PC-3 (cell line): ENCODE measurements at regions not wholly inside any gene's neighbourhood (a gene's known extent, or its start where the extent isn't known, plus 50 kb on each side); places are given as distances from the start of the nearest gene placed in this dataset.

Source experiments
- ATAC-seq: fragments of 200-7000 bp; cut with Tn5 transposase; 2 replicates; pipeline ENCODE4 v1.9.1; 2020; ENCODE audit warnings: mild to moderate bottlenecking, moderate library complexity
- BruUV-seq: library from RNA; stranded (reverse); fragments of 400-500 nt; replicated peaks from 2 replicates; lab custom pipeline; 2021; lab: Mats Ljungman, UMichigan
- CTCF ChIA-PET: fragments of 300-600 bp; sonication (Branson Sonifier 250); formaldehyde crosslinking; loops from one replicate; lab custom pipeline; 2022; ENCODE audit warnings: antibody characterized with exemption; lab: Charles Lee
- POLR2A ChIA-PET: fragments of 300-600 bp; sonication (Branson Sonifier 250); formaldehyde crosslinking; loops from one replicate; lab custom pipeline; 2022; ENCODE audit warnings: antibody characterized with exemption; ENCODE audit not compliant: unreplicated experiment; lab: Charles Lee
- DNase-seq: peaks from one replicate; pipeline ENCODE4 v3.0.0-alpha.2; 2015
- H2AFZ ChIP-seq: fragments of 300-600 bp; sonication (generic); 2 replicates; pipeline ENCODE4 v1.6.0; 2016; ENCODE audit warnings: antibody characterized with exemption, low read length
- H3F3A ChIP-seq: fragments of 300-600 bp; sonication (generic); one replicate; pipeline ENCODE4 v1.6.0; 2017; ENCODE audit warnings: antibody characterized with exemption, low read length, control low read depth, mild to moderate bottlenecking; ENCODE audit not compliant: unreplicated experiment
- H3K27ac ChIP-seq: fragments of 300-600 bp; sonication (generic); 2 replicates; pipeline ENCODE4 v1.5.1; 2016; ENCODE audit warnings: mild to moderate bottlenecking, low read length
- H3K27me3 ChIP-seq: fragments of 300-600 bp; sonication (generic); 2 replicates; pipeline ENCODE4 v1.6.1; 2016; ENCODE audit warnings: low read length, mixed read lengths
- H3K36me3 ChIP-seq: fragments of 300-600 bp; sonication (generic); 2 replicates; pipeline ENCODE4 v1.6.1; 2016; ENCODE audit warnings: low read depth, mixed run types, low read length, mixed read lengths
- H3K4me1 ChIP-seq: fragments of 300-600 bp; sonication (generic); 2 replicates; pipeline ENCODE4 v1.5.1; 2016; ENCODE audit warnings: low read length; ENCODE audit not compliant: insufficient read depth
- H3K4me2 ChIP-seq: fragments of 300-600 bp; sonication (generic); 2 replicates; pipeline ENCODE4 v1.6.0; 2016; ENCODE audit warnings: low read length
- H3K4me3 ChIP-seq: fragments of 300-600 bp; sonication (generic); 2 replicates; pipeline ENCODE4 v1.5.1; 2016; ENCODE audit warnings: mild to moderate bottlenecking, low read length, mixed read lengths
- H3K79me2 ChIP-seq: fragments of 300-600 bp; sonication (generic); 2 replicates; pipeline ENCODE4 v1.6.1; 2017; ENCODE audit warnings: low read length, mixed read lengths
- H3K9ac ChIP-seq: fragments of 300-600 bp; sonication (generic); 2 replicates; pipeline ENCODE4 v1.6.0; 2016; ENCODE audit warnings: mild to moderate bottlenecking, low read length
- H3K9me2 ChIP-seq: fragments of 300-600 bp; sonication (generic); replicated peaks from 2 replicates; pipeline ENCODE4 v1.6.1; 2016; ENCODE audit warnings: mixed run types, low read length, mixed read lengths
- H3K9me3 ChIP-seq: fragments of 300-600 bp; sonication (generic); 2 replicates; pipeline ENCODE4 v1.6.1; 2016; ENCODE audit warnings: low read length, mixed read lengths
- H4K20me1 ChIP-seq: fragments of 300-600 bp; sonication (generic); 2 replicates; pipeline ENCODE4 v1.6.1; 2016; ENCODE audit warnings: low read length, mixed read lengths
- EZH2 ChIP-seq: fragments of 300-600 bp; sonication (generic); IDR thresholded peaks from one replicate; pipeline ENCODE4 v1.6.1; 2017; ENCODE audit warnings: antibody characterized with exemption, mild to moderate bottlenecking, low read length; ENCODE audit not compliant: unreplicated experiment
- EZH2phosphoT487 ChIP-seq: fragments of 300-600 bp; sonication (generic); IDR thresholded peaks from 2 replicates; pipeline ENCODE4 v1.6.1; 2018; ENCODE audit warnings: mild to moderate bottlenecking, antibody characterized with exemption, low read length, borderline replicate concordance
- intact Hi-C: fragments of 100-400 bp; cut with micrococcal nuclease; formaldehyde crosslinking; loops from 2 replicates; pipeline ENCODE4 v1.9.0; 2023
- TF ChIP-seq, protein P1 (sequence below): fragments of 300-600 bp; sonication (generic); conservative IDR thresholded peaks from 2 replicates; pipeline ENCODE4 v1.5.1; 2017; ENCODE audit warnings: antibody characterized with exemption, low read depth, mild to moderate bottlenecking, low read length

DNA sequence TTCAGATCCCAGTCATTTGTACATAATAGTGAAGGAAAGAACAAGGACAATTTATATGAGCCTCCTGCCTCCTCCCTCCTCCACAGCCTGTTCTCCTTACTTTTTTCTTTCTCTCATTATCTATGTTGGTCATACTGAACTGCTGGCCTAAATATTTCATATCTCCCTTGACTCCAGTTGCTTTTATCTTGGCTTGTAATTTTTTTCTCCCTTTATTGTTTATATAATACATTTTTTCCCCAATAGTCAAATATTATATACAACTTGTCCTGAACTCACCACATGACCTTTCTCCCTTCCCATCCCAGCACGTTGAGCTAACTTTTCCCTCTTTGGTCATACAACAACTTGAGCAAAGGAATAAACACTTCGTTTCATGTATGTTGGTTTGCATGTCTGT is 752.1 kb downstream of the LTN1 start:
- Histone ChIP-seq H3K9ac (no peak overlapping the region), H3K9me3 (no peaks in the 10 kb centered on the region), H3K27ac (no peak overlapping the region), H3F3A (no peaks in the 10 kb centered on the region), H3K9me2 (no peaks in the 10 kb centered on the region), H3K27me3 (no peaks in the 10 kb centered on the region), H2AFZ (no peak overlapping the region), H3K4me3 (no peak overlapping the region), H4K20me1 (no peaks in the 10 kb centered on the region), H3K4me2 (no peak overlapping the region), H3K4me1 (no peaks in the 10 kb centered on the region), H3K36me3 (no peaks in the 10 kb centered on the region), H3K79me2 (no peaks in the 10 kb centered on the region)
- no TSS peak for BruUV-seq
- ChIA-PET CTCF (no interaction called here), POLR2A (no interaction called here)
- TF ChIP-seq EZH2phosphoT487 (no peak), EZH2 (no peak)
- TF ChIP-seq, protein P1, sequence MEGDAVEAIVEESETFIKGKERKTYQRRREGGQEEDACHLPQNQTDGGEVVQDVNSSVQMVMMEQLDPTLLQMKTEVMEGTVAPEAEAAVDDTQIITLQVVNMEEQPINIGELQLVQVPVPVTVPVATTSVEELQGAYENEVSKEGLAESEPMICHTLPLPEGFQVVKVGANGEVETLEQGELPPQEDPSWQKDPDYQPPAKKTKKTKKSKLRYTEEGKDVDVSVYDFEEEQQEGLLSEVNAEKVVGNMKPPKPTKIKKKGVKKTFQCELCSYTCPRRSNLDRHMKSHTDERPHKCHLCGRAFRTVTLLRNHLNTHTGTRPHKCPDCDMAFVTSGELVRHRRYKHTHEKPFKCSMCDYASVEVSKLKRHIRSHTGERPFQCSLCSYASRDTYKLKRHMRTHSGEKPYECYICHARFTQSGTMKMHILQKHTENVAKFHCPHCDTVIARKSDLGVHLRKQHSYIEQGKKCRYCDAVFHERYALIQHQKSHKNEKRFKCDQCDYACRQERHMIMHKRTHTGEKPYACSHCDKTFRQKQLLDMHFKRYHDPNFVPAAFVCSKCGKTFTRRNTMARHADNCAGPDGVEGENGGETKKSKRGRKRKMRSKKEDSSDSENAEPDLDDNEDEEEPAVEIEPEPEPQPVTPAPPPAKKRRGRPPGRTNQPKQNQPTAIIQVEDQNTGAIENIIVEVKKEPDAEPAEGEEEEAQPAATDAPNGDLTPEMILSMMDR = no peak
- DNase-seq (no peak), ATAC-seq (no peak)
- intact Hi-C loops = no loop called here

DNA sequence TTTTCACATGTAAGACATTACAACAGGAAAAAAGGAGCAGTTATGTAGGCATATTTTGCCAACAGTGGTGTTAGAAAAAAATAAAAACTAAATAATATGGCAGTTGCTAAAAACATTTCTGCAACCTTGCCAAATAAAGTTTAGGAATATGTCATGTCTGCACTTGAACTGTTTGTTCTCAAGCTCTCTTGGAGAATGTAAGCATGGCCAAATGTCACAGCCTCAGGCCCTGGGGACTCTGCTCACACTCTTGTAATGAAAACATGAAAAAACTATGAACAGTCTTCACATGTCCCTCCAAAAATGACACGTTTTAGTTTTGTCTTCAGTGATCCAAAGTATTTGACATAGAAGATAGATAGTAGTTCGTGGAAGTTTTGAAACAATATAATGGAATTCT is 753.3 kb downstream of the LTN1 start:
- H3K36me3 ChIP-seq = no peaks in the 10 kb centered on the region
- H3K27me3 ChIP-seq = no peaks in the 10 kb centered on the region
- DNase-seq = no peak
- no peak overlapping the region for H3K4me3 ChIP-seq
- H3K9me2 ChIP-seq = no peaks in the 10 kb centered on the region
- no peak for ATAC-seq
- ChIA-PET CTCF (no interaction called here), POLR2A (interaction anchor here (0.7 kb wide), 1 partner anchor 319 kb away, joined by 3 read pairs; no protein-coding TSS in a partner anchor)
- H3K9ac ChIP-seq = no peak overlapping the region
- H4K20me1 ChIP-seq = no peaks in the 10 kb centered on the region
- H3K27ac ChIP-seq = no peak overlapping the region
- no peaks in the 10 kb centered on the region for H3K79me2 ChIP-seq
- no peaks in the 10 kb centered on the region for H3K9me3 ChIP-seq
- BruUV-seq = no TSS peak
- H2AFZ ChIP-seq = no peak overlapping the region
- H3K4me2 ChIP-seq = no peak overlapping the region
- intact Hi-C loops = no loop called here
- TF ChIP-seq EZH2phosphoT487 (no peak), EZH2 (no peak)
- TF ChIP-seq, protein P1 = no peak
- H3F3A ChIP-seq = no peaks in the 10 kb centered on the region
- H3K4me1 ChIP-seq = no peaks in the 10 kb centered on the region

DNA sequence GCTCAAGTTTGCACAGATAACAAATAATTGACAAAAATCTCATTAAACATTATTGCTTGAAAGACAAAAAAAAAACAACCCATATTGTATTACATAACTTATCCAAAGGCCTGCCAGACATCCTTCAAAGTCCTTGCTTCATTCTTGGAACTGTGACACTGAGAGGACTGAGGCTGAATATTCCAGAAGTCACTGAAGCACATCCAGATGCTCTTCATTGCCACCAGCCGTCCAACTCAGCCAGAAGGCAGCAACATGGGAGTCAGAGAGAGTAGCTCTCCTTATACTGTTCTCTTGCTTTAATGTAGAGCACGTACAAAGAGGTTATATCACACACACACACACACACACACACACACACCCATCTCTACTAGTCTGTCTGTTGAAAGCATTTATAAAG is 755.0 kb downstream of the LTN1 start:
- Histone ChIP-seq H3K36me3 (no peaks in the 10 kb centered on the region), H3K9ac (no peak overlapping the region), H3K79me2 (no peaks in the 10 kb centered on the region), H3K9me2 (no peaks in the 10 kb centered on the region), H3K4me3 (no peak overlapping the region), H2AFZ (no peak overlapping the region), H3K9me3 (no peaks in the 10 kb centered on the region), H4K20me1 (no peaks in the 10 kb centered on the region), H3K4me1 (no peaks in the 10 kb centered on the region), H3K27ac (no peak overlapping the region), H3K27me3 (no peaks in the 10 kb centered on the region), H3F3A (no peaks in the 10 kb centered on the region), H3K4me2 (no peak overlapping the region)
- no peak for DNase-seq
- intact Hi-C loops = no loop called here
- no TSS peak for BruUV-seq
- CTCF ChIA-PET = no interaction called here
- no peak for TF ChIP-seq EZH2
- TF ChIP-seq, protein P1 = no peak
- no peak for TF ChIP-seq EZH2phosphoT487
- POLR2A ChIA-PET = interaction anchor here (0.6 kb wide), 1 partner anchor 23 kb away, joined by 5 read pairs; no protein-coding TSS in a partner anchor
- no peak for ATAC-seq
